ENCODE measurements at regions not wholly inside any gene's neighbourhood (a gene's known extent, or its start where the extent isn't known, plus 50 kb on each side); places are given as distances from the start of the nearest gene placed in this dataset.

DNA sequence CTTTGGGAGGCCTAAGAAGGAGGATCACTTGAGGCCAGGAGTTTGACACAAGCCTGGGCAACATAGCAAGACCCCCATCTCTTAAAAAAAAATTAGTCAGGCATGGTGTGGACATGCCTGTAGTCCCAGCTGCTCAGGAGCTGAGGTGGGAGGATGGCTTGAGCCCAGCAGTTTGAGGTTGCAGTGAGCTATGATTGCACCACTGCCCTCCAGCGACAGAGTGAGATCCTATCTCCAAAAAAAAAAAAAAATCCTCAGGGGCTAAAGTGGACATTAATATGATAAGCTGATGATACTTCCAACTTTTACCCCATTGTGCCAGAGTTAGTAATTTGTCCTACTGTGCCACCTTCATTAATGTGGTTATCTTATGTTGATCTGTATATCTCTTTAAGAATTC lies 327.8 kb upstream of the FMN2 start:
- WGBS, 2 donors, result 88 to 89% methylated on average over 1 of the region's 1 CpG
- peaks cover 0 to 5% (median under 1%) of the 10 kb centered on the region in 4 donors for H3K4me1 ChIP-seq
- no peak overlapping the region for H3K27ac ChIP-seq
- H3K27me3 ChIP-seq, result no peaks in the 10 kb centered on the region
- no peaks in the 10 kb centered on the region for H3K36me3 ChIP-seq
- DNase-seq, result no peak
- intact Hi-C loops (cut with DNase I), result no loop called here
- TF ChIP-seq EP300 (IDR thresholded peaks at IDR 0.05) (no peak), CTCF (IDR thresholded peaks at IDR 0.05) (no peak), POLR2A (IDR thresholded peaks at IDR 0.05) (no peak), POLR2AphosphoS5 (IDR thresholded peaks at IDR 0.05) (no peak)
- H3K4me3 ChIP-seq, result no peak overlapping the region
- H3K9me3 ChIP-seq, result no peaks in the 10 kb centered on the region

DNA sequence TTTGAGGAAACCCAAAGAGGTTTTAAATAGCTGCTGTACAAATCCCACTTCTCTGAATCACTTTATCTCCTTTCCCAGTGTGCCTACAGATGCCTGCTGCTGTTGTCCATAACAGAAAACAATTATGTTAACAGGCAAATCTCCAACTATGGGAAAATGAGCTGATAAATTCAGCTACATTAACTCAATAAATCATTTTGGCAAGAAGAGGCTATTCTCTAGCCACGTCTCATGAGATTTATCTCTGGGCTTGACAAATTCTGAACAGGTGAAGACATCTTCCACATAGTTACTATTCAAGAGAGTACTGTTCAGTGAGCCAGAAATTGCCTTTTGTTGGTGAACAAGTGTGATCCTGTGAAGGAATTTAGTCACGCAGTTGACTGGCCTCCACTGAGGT lies 327.1 kb upstream of the FMN2 start:
- H3K4me3 ChIP-seq, result no peak overlapping the region
- intact Hi-C loops (cut with DNase I), result no loop called here
- WGBS, 2 donors, result 89 to 91% methylated on average over 2 of the region's 2 CpGs

GRCh38 chr1:239765163-239765562 lies 326.5 kb upstream of the FMN2 start:
- Histone ChIP-seq H3K9me3 (no peaks in the 10 kb centered on the region), H3K4me1 (peaks cover 0 to 14% (median 9%) of the 10 kb centered on the region in 4 donors), H3K4me3 (no peak overlapping the region), H3K36me3 (no peaks in the 10 kb centered on the region), H3K27ac (no peak overlapping the region), H3K27me3 (no peaks in the 10 kb centered on the region)
- WGBS, 2 donors, result 93 to 94% methylated on average over 5 of the region's 5 CpGs
- no peak for DNase-seq
- intact Hi-C loops (cut with DNase I), result no loop called here
- TF ChIP-seq CTCF (IDR thresholded peaks at IDR 0.05), result no peak
- no peak for TF ChIP-seq POLR2AphosphoS5 (IDR thresholded peaks at IDR 0.05)
- no peak for TF ChIP-seq POLR2A (IDR thresholded peaks at IDR 0.05)
- TF ChIP-seq EP300 (IDR thresholded peaks at IDR 0.05), result no peak

More for the DNA sequence above, 327.1 kb upstream of the FMN2 start:
- no peak for DNase-seq
- no peak for TF ChIP-seq POLR2AphosphoS5 (IDR thresholded peaks at IDR 0.05)
- no peak for TF ChIP-seq POLR2A (IDR thresholded peaks at IDR 0.05)
- no peak for TF ChIP-seq EP300 (IDR thresholded peaks at IDR 0.05)
- H3K9me3 ChIP-seq, result no peaks in the 10 kb centered on the region
- no peaks in the 10 kb centered on the region for H3K27me3 ChIP-seq
- H3K27ac ChIP-seq, result no peak overlapping the region
- H3K4me1 ChIP-seq, result peaks cover 0 to 7% (median 6%) of the 10 kb centered on the region in 4 donors
- H3K36me3 ChIP-seq, result no peaks in the 10 kb centered on the region

DNA sequence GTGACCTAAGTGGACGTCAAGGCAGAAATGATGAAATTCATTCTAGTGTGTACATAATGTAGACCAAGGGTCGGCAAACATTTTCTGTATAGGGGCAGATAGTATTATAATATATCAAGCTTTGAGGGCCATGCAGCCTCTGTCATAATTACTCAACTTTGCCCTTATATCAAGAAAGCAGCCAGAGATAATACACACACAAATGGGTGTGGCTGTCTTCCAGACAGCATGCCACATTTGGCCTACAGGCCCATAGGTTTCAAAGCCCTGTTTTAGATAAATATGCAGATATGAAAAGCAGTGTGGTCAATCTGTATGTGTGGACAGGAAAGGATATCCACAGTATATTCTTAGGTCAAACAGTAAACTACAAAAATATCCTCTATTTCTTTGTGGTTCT lies 320.1 kb upstream of the FMN2 start:
- Histone ChIP-seq H3K9me3 (no peaks in the 10 kb centered on the region), H3K36me3 (no peaks in the 10 kb centered on the region), H3K4me3 (no peak overlapping the region), H3K27me3 (no peaks in the 10 kb centered on the region), H3K4me1 (peaks cover 0 to 30% (median 13%) of the 10 kb centered on the region in 4 donors), H3K27ac (no peak overlapping the region)
- DNase-seq, result no peak
- TF ChIP-seq EP300 (IDR thresholded peaks at IDR 0.05) (no peak), CTCF (IDR thresholded peaks at IDR 0.05) (no peak), POLR2AphosphoS5 (IDR thresholded peaks at IDR 0.05) (no peak)
- 28 to 81% methylated on average over 2 of the region's 2 CpGs for WGBS, 2 donors
- intact Hi-C loops (cut with DNase I), result no loop called here

- TF ChIP-seq CTCF (IDR thresholded peaks at IDR 0.05) (no peak), EP300 (IDR thresholded peaks at IDR 0.05) (no peak), POLR2AphosphoS5 (IDR thresholded peaks at IDR 0.05) (no peak), POLR2A (IDR thresholded peaks at IDR 0.05) (no peak)
- H3K36me3 ChIP-seq, result no peaks in the 10 kb centered on the region
- no peak overlapping the region for H3K27ac ChIP-seq
- WGBS, 2 donors, result 65 to 77% methylated on average over 4 of the region's 4 CpGs
- intact Hi-C loops (cut with DNase I), result no loop called here
- no peak overlapping the region for H3K4me3 ChIP-seq
- no peaks in the 10 kb centered on the region for H3K27me3 ChIP-seq
- DNase-seq, result no peak
- peaks cover 0 to 38% (median 15%) of the 10 kb centered on the region in 4 donors for H3K4me1 ChIP-seq
- no peaks in the 10 kb centered on the region for H3K9me3 ChIP-seq
Observed at GRCh38 chr1:239772446-239772845, 319.2 kb upstream of the FMN2 start.
